ENCODE measurements at regions not wholly inside any gene's neighbourhood (a gene's known extent, or its start where the extent isn't known, plus 50 kb on each side); places are given as distances from the start of the nearest gene placed in this dataset.

DNA sequence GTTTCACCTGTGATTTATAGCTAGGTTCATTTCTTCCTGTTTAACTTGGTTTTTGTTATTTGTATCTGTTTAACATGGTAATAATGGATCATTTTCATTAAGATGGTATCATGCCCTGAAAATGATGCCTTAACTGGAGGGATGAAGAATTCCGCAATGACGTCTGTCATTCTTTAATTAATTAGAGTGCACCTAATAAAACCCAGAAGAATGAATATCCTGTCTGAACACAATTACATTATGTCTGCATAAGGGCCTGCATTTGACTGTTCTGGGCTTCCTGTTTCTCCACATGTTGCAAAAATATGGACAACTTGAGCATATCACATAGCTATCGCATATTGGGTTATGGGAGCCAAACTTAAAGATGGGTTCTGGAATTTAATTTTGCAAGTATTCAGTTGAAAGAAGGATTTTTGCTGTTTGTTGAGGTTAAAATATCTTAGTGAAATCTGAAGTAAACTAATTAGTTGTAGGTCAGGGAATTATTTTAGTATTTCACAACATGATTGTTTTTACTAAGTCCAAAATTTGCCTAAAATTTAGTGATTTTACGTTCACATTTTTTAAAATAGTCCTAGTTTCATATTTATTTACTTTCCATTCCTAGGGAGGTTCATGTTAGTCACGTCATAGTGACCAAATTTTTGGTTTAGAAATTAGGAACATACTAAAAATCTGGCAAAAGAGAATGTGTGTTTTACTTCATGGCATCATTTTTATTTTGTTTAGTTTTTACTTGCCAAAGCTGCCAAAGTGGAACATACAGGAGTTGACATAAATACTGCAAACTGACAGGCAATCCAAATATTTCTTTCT, 321.0 kb upstream of the TGFBR2 start:
- TF ChIP-seq CTCF (conservative IDR thresholded peaks at IDR 0.05 in 1 of 2, IDR thresholded peaks at IDR 0.05 in 1 of 2; ENCODE audit: low read depth in 1 of 2, low read length in 2 of 2): no peak
- no peak for TF ChIP-seq EZH2 (IDR thresholded peaks at IDR 0.05; ENCODE audit: low read length, missing control alignments)

All from fibroblast of lung (primary cell).